Cardiac muscle cell (in vitro differentiated cells and primary cell): ENCODE measurements at regions not wholly inside any gene's neighbourhood (a gene's known extent, or its start where the extent isn't known, plus 50 kb on each side); places are given as distances from the start of the nearest gene placed in this dataset.

Experiments
- DNase-seq, 2 donors: peaks; one replicate each; pipeline versions ENCODE4 v3.0.0 to v3.0.0-alpha.2; 2010 to 2017; ENCODE audit warnings: low read depth in 1 of 2, low spot score in 1 of 2
- H3K27ac ChIP-seq: fragments of 200-600 bp; sonication (generic); 2 replicates; pipeline ENCODE4 v1.5.1; 2016
- H3K27me3 ChIP-seq: fragments of 200-600 bp; sonication (generic); 2 replicates; pipeline ENCODE4 v1.6.0; 2016; ENCODE audit warnings: control low read depth
- H3K36me3 ChIP-seq: fragments of 200-600 bp; sonication (generic); 2 replicates; pipeline ENCODE4 v1.5.1; 2016; ENCODE audit warnings: control low read depth
- H3K4me1 ChIP-seq: fragments of 200-600 bp; sonication (generic); 2 replicates; pipeline ENCODE4 v1.8.1; 2017; ENCODE audit warnings: low read depth, mild to moderate bottlenecking, mixed run types
- H3K4me3 ChIP-seq: fragments of 200-600 bp; sonication (generic); 2 replicates; pipeline ENCODE4 v1.5.1; 2016; ENCODE audit warnings: mild to moderate bottlenecking
- H3K9me3 ChIP-seq: fragments of 200-600 bp; sonication (generic); 2 replicates; pipeline ENCODE4 v1.5.1; 2017; ENCODE audit warnings: low read depth, mild to moderate bottlenecking, control low read depth
- TF ChIP-seq, protein P1 (sequence below): IDR thresholded peaks from 2 replicates; pipeline ENCODE4 v1.5.1; 2012; ENCODE audit warnings: low read depth, mild to moderate bottlenecking, low read length

DNA sequence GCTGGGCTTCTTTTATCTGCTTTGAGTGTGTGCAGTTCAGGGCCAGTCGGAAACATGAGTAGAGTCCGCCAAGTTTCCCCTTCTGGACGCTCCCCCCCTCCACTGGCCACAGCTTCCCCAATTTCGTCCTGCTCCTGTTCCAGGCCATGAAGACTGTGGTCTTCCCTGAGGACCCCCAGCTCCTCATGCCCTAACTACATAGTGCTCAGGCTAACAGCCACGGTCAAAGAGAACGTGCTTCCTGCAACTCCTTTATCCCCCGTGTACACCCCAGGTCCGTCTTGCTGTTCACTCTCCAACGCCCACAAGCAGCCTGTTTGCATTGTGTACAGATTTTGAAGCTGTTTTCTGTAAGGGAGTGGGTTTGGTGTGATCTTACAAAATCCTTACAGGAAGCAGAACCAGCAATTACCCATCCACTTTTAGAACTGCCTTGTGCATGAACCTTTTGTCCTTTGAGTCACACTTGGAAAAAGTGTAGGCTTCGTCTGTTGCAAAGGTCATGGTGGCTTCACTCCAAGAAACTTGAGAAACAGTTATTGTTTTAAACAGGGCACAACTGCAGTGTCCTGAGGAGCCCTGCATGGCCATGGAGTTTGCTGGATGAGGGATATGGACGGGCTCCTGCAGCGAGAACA is 77.0 kb upstream of the FAM20C start:
- no peak overlapping the region for H3K27ac ChIP-seq
- H3K4me1 ChIP-seq: no peaks in the 10 kb centered on the region
- TF ChIP-seq, protein P1, sequence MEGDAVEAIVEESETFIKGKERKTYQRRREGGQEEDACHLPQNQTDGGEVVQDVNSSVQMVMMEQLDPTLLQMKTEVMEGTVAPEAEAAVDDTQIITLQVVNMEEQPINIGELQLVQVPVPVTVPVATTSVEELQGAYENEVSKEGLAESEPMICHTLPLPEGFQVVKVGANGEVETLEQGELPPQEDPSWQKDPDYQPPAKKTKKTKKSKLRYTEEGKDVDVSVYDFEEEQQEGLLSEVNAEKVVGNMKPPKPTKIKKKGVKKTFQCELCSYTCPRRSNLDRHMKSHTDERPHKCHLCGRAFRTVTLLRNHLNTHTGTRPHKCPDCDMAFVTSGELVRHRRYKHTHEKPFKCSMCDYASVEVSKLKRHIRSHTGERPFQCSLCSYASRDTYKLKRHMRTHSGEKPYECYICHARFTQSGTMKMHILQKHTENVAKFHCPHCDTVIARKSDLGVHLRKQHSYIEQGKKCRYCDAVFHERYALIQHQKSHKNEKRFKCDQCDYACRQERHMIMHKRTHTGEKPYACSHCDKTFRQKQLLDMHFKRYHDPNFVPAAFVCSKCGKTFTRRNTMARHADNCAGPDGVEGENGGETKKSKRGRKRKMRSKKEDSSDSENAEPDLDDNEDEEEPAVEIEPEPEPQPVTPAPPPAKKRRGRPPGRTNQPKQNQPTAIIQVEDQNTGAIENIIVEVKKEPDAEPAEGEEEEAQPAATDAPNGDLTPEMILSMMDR: no peak
- no peak overlapping the region for H3K4me3 ChIP-seq
- H3K36me3 ChIP-seq: no peaks in the 10 kb centered on the region
- no peaks in the 10 kb centered on the region for H3K27me3 ChIP-seq
- H3K9me3 ChIP-seq: no peaks in the 10 kb centered on the region
- DNase-seq: peak in 1 of 2 donors; percentile 91

DNA sequence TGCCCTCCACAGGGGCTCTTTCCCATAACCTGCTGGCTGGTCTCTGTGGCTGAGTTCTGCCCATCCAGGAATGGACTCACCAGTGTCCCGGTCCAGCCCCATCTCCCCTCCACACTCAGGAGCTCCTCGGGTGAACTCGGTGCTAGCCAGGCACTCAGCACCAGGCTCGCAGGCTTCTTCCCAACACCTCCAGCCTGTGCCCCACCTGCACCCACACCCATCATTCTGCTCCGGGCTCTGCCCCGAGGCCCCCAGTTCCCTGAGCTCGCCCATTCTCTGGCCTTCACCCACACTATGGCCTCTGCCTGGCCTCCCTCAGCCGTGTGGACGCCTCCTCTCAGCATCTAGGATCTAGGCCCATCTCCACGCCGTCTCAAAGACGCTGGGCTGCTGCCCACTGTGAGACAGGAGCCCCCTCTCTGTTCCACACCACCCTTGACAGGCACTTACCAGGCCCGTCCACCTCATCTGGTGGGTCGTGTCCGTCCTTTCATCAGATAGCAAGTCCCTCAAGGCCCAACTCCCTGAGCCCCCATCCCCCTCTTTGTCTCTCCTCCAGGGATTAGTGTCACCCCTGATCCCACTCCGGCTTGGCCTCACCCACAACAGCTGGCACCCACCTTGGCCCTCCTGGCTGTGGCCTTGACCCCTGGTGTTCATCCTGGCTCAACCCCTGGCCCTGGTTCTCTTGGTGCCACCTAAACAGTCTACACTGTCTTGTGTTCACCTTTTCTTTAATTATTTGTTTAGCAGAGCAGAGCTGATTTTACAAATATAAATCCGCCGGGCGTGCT is 76.0 kb upstream of the FAM20C start:
- H3K27ac ChIP-seq: no peak overlapping the region
- H3K4me3 ChIP-seq: no peak overlapping the region
- TF ChIP-seq, protein P1: no peak
- no peaks in the 10 kb centered on the region for H3K27me3 ChIP-seq
- DNase-seq: no peak
- no peaks in the 10 kb centered on the region for H3K36me3 ChIP-seq
- H3K9me3 ChIP-seq: no peaks in the 10 kb centered on the region
- no peaks in the 10 kb centered on the region for H3K4me1 ChIP-seq

DNA sequence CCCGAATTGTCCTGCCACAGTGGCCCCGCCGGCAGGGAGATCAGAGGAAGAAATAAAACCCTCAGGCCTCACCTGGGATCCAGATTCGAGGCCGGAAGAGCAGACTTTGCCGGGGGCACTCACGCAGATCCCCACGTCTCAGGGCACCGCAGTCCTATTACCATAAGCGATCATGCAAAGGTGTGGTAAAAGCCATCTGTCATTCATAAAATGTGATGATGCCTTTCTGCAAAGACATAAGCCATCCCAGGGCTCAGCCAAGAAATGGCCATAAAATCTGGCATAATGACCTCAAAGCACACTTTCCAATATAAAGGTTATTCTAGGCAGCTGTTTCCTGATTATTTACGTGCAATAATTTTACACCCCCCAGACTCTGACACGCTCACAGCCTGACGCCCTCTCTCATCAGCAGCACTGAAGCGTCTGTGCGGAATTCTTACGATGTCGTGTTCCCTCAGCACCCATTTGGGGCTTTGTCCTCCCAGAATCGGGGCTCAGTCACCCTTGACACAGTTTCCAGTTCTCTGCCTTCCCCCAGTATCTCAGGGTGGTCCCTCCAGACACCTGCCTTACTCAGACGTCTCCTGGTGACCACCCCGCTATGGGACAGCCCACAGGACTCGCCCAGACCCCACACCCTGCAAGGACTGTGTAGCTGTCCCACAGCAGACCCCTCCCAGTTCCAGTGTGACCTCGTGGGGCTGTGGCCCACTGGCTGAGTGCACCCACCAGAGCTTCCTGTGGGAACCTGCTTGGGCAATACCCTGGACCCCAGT is 74.3 kb upstream of the FAM20C start:
- TF ChIP-seq, protein P1: no peak
- Histone ChIP-seq H3K27me3 (peaks cover 5% of the 10 kb centered on the region), H3K9me3 (no peaks in the 10 kb centered on the region), H3K27ac (no peak overlapping the region), H3K4me3 (no peak overlapping the region), H3K4me1 (no peaks in the 10 kb centered on the region), H3K36me3 (no peaks in the 10 kb centered on the region)
- no peak for DNase-seq

DNA sequence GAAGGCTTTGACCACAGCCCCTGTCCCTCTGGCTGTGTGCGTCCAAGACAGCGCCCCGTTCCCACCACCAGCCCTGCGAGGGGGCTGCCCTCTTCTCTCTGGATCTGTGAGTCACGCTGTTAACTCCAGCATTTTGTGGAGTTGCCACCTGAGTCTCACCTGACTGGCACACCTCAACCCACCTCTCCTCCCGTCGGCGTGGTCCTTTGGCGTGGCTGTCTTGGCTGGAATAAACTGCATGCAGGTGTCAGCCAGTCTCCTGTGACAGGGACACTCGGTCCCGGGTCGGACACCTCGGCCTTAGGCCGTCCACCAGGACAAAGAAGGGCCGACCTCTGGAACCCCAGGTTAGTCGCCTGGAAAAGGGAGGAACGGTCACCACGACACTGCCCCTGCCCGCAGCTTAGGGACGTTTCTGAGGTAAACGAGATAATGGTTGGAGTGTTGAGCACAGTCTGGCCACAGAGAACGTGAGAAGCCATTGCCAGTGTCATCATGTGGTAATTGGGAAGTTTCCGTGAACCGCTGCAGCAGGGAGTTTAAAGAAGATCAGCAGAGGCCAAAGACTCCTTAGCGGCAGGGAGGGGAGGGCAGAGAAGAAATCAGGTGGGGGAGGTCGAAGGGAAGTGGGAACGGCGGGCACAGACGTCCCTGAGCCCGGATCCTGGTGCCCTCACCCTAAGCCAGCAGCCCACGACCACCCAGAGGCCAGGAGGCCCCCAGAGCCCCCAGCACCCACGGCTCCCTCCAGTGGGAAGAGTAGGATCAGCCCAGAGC is 73.6 kb upstream of the FAM20C start:
- Histone ChIP-seq H3K4me1 (no peaks in the 10 kb centered on the region), H3K4me3 (no peak overlapping the region), H3K27me3 (peaks cover 5% of the 10 kb centered on the region), H3K27ac (no peak overlapping the region), H3K9me3 (no peaks in the 10 kb centered on the region), H3K36me3 (no peaks in the 10 kb centered on the region)
- no peak for DNase-seq
- TF ChIP-seq, protein P1: no peak

DNA sequence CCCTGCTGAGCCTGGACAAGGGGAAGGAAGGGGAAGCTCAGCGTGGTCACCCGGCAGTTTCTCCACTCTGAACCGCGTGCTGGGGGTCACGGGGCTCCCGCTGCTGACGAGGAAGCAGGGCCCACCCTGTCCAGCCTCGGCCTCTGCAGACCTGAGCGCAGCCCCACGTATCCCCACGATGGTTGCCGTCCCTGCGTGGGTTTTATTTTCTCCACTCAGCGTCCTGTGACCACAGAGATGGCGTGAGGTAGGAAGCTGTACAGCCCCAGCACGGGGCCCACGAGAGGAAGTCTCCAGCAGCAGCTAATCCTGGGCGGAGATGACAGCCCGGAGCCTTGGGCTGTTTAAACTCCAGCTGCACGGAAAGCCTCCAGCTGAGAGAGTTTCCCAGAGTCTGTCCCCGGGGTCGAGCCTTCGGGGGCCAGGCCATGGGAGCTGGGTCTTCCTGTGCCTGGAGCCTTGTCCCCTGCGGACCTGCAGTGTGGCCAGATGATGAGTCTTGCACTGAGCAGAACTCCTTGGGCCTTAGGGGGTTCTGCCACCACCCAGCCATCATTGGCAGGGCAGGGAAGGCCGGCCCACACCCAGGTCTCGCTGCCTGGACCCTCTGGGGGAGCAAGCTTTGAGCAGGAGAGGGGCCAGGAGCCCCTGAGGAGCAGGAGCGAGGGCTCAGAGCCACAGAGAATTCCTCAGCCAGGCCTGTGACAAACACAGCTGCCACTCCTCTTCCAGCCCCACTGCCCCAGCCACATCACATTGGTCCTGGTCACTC is 72.8 kb upstream of the FAM20C start:
- peak in 1 of 2 donors; percentile 21 for DNase-seq
- H3K36me3 ChIP-seq: no peaks in the 10 kb centered on the region
- no peak overlapping the region for H3K4me3 ChIP-seq
- peaks cover 5% of the 10 kb centered on the region for H3K27me3 ChIP-seq
- TF ChIP-seq, protein P1: no peak
- H3K27ac ChIP-seq: no peak overlapping the region
- peaks cover 3% of the 10 kb centered on the region for H3K4me1 ChIP-seq
- no peaks in the 10 kb centered on the region for H3K9me3 ChIP-seq
